Activated CD8-positive, alpha-beta memory T cell treated with anti-CD3 and anti-CD28 coated beads for 24 hours (primary cell): ENCODE measurements at regions not wholly inside any gene's neighbourhood (a gene's known extent, or its start where the extent isn't known, plus 50 kb on each side); places are given as distances from the start of the nearest gene placed in this dataset.
"Not testable (repeated sequence)": the region's sequence is repeated elsewhere in the genome, so short reads cannot be mapped to it uniquely, and the experiment has no call there.

Experiments
- DNase-seq: peaks from one replicate; pipeline ENCODE4 v3.0.0-alpha.2; 2020

DNA sequence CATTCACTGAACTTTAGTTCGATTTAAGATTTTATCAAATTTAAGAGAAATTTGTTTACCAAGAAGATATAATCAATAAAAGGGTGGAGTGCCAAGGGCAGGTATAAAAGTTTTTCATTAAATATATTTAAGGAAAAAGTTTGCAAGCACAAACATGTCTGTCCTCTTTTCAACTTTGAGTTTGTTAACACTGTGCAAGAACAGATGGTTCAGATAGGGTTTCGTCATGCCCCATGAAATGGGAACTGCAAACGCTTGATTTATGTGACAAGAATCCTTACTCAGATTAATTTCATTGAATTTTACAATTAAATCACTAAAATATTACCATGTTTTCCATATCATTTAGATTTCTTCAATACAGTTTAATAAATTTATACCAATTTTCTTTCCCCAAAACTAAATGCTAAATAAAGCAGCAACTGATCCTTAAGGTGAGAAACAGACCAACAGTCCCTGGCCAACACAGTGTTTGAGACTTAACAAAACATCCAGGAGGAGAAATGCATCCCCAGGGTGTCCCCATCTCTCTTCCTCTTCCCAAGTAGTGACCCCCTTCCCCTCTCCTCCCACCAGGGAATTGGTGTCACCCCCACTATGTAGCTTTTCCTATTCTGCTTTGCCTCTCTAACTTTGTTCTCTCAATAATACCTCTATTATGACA lies 292.9 kb downstream of the LTN1 start:
- DNase-seq: no peak

GRCh38 chr21:28699186-28699585 lies 293.5 kb downstream of the LTN1 start:
- DNase-seq: no peak

DNA sequence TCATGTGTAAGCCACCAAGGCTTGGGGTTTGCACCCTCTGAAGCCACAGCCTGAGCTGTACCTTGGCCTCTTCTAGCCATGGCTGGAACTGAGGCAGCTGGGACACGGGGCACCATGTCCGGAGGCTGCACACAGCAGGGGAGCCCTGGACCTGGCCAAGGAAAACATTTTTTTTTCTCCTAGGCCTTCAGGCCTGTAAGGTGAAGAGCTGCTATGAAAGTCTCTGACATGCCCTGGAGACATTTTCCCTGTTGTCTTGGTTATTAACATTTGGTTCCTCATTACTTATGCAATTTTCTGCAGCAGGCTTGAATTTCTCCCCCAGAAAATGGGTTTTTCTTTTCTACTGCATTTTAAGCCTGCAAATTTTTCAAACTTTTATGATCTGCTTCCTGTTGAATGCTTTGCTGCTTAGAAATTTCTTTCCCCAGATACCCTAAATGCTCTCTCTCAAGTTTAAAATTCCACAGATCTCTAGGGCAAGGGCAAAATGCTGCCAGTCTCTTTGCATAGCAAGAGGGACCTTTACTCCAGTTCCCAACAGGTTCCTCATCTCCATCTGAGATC lies 295.8 kb downstream of the LTN1 start:
- DNase-seq: no peak

- DNase-seq: no peak
These were observed 299.2 kb downstream of the LTN1 start for GRCh38 chr21:28693476-28693875.

DNA sequence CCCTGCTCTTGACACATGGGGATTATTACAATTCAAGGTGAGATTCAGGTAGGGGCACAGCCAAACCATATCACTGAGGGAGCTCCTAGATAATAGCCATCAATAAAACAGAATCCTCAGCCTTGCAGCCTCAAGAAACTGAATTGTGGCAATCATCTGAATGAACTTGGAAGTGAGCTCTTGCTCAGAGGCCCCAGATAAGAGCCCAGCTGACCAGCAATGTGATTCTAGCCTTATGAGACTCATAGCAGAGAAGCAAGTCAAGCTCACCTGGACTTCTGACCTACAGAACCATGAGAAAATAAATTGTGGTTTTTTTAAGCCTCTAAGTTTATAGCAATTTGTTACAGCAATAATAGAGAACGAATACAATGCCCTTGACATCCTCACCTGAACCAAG lies 302.5 kb downstream of the LTN1 start:
- no peak for DNase-seq

GRCh38 chr21:28688381-28688780 lies 304.3 kb downstream of the LTN1 start:
- DNase-seq: no peak

GRCh38 chr21:28687586-28687985 lies 305.1 kb downstream of the LTN1 start:
- DNase-seq: no peak

DNA sequence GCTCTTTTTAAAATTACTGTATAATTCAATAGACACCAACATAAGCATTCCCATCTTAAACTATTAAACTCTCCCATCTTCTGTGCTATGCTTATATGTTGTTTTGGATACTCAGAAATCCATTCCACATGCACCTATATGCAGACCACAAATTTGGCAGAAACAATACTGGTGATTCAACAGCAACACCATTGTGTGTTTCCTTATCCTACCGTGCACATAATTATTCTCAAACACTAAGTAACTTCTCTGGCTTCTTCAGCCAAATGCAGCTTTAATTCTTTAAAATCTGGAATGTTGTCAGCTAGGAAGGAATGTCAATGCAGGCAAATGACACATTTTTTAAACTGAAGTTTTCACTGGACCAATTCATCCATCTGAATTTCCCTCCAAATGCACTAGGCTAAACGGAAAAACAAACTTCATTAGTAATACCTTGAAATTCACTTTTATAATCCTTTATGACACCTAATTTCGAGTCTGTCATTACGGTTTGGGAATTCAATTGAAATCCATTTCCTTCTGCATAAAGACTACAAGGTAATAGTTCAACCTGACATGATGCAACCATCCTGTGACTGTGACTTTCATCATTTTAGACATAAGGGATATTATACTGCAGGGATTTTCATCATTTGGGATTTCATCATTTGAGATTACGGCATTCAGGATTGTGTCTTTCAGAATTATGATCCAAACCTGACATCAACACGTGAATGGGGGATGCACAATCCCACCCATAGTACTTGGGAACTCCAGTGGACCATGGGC lies 308.5 kb downstream of the LTN1 start:
- DNase-seq: no peak

DNA sequence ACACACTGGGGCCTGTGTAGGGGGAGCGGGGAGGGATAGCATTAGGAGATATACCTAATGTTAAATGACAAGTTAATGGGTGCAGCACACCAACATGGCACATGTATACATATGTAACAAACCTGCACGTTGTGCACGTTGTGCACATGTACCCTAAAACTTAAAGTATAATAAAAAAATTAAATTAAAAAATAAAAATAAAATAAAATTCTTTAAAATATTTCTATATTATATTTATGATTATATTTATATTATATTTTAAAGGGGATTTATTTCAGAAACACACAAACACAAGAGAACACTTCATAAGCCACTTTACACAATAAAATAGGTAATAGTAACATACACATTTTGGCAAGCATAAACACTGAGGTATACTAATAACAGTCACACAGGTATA lies 309.8 kb downstream of the LTN1 start:
- DNase-seq: not testable (repeated sequence)

DNA sequence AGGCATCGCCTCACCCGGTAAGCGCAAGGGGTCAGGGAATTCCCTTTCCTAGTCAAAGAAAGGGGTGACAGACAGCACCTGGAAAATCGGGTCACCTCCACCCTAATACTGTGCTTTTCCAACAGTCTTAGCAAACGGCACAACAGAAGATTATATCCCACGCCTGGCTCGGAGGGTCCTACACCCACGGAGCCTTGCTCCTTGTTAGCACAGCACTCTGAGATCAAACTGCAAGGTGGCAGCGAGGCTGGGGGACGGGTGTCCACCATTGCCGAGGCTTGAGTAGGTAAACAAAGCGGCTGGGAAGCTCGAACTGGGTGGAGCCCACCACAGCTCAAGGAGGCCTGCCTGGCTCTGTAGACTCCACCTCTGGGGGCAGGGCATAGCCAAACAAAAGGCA lies 315.6 kb downstream of the LTN1 start:
- not testable (repeated sequence) for DNase-seq

- DNase-seq: no peak
These were observed 317.2 kb downstream of the LTN1 start for GRCh38 chr21:28675331-28676041.

DNA sequence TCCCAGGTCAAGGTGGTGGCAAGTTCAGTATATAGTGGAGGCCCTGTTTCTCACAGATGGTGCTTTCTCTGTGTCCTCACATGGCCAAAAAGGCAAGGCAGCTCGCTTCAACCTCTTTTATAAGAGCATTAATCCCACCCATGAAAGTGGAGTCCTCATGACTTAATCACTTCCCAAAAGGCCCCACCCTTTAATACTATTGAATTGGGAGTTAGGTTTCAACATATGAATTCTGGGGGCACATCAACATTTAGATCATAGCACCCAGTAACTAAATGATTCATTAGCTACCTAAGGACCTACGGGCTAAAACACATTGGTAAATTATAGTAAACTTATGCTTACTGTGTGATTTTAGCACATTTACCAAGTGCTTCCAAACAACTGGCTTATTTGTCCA lies 317.9 kb downstream of the LTN1 start:
- DNase-seq: no peak

- DNase-seq: no peak
These were observed 321.0 kb downstream of the LTN1 start for GRCh38 chr21:28671549-28672195.

DNA sequence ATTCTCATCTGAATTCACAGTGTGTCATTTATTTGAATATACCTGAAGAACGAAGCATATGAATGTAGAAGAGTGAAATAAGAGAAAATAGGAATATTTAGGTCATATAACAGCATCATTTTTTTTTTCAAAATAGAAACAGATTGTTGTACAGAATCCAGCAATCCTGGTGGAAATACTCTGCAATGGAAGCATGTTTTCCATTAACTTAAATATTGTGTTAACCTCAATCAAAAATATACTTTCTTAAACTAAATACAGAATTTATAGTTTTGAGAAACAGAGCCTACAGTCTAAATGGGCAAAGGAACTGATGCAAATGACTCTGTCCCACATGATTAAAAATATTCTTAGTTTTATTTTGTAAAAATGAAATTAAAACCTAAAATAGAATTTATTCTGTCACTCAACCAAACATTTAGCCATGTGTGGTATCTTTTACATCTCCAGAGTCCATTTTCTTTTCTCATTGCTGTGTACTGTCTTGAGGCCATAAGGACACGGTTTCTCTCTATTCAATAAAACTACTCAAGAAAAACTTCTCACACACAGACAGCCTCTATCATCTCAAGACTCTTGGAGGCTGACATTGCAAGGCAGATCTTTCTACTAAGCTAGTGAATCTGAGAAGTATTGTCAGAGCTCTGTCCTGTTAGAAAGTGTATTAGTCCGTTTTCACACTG lies 322.6 kb downstream of the LTN1 start:
- DNase-seq: no peak

DNA sequence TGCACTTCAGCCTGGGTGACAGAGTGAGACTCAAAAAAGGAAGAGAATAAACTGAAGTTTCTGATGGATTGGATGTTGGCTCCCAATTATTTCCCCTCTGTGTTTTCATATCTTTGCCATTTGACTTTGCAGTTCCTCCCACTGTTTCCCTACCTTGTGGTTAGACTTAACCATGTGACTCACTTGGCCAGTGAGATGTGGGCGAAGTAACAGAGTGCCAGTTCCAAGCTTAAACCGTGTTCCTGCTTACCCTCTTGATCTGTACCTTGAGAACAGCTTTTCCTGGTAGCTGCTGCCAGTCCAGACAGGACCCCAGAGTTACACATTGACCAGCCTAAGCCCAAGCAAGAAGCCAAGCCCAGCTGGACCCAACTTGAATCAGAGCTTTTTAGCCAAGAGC lies 323.4 kb downstream of the LTN1 start:
- DNase-seq: no peak

GRCh38 chr21:28663754-28664153 lies 328.9 kb downstream of the LTN1 start:
- DNase-seq: no peak

DNA sequence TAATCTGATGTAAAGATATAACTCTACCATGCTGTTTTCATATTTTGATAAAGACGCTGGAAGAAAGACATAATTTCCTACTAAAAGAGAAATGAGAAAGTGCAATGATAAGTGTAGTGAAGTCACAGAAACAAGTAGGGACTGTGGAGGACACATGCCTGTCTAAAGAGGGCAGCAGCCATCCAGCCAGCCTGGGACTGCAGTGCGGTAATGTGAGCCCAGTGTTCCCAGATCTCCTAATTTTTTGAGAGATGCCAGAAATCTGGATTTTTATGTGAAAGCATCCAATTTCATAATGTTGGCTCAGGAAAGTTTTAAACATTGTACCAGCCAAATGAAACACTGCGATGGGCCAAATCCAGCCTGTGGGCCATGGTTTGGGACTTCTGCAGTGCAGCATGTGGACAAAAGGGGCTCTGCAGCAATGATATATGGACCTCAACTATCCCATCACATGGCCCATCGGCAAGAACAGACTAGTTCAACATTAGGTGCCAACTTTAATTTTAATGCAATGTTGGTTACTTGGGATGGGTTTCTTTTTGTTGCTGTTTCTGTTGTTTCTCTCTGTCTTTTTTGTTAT lies 329.5 kb downstream of the LTN1 start:
- no peak for DNase-seq

DNA sequence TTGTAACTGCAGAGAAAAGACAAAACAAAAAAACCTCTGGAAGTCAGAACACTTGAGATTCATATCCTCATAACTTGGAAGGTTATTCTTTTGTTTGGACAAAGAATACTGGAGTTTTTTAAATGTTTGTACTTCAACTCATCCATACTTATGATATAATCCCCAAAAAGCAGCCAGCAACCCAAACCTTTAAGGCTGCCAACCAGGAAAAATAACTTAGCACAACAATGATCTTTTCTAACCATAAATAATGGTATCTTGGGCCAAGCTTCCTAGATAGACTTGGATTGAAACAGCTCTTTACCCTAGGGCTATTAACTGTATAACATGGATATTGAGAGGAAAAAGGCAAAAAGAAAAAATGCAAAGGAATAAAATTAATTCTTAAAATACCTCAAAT lies 335.1 kb downstream of the LTN1 start:
- DNase-seq: no peak

- no peak for DNase-seq
These were observed 337.2 kb downstream of the LTN1 start for GRCh38 chr21:28655471-28655870.

GRCh38 chr21:28654406-28654805 lies 338.3 kb downstream of the LTN1 start:
- no peak for DNase-seq

DNA sequence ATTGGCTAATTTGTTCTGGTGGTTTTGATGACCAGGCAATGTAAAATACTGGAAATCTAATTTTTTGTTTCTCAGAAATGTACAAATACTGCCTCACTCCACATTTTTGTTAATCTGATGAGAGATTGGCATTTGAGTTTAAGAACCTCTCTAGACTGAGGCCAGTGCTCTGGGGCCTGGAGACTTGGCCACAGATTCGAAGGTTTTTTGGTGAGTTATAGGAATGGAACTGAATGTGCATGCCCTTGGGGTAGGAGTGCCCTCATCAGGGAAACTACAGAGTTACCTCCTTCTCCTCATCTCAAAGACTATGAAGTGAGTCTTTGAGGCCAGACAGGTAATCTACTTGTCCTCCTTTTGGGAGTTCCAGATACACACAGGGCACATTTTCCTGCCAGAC lies 347.9 kb downstream of the LTN1 start:
- no peak for DNase-seq

GRCh38 chr21:28642891-28643290 lies 349.8 kb downstream of the LTN1 start:
- no peak for DNase-seq
